ENCODE measurements at regions not wholly inside any gene's neighbourhood (a gene's known extent, or its start where the extent isn't known, plus 50 kb on each side); places are given as distances from the start of the nearest gene placed in this dataset.

- H3K9ac ChIP-seq: no peak overlapping the region
- H3K36me3 Mint-ChIP-seq: no peaks in the 10 kb centered on the region
- no peaks in the 10 kb centered on the region for H3K27me3 ChIP-seq
- peaks cover 5% of the 10 kb centered on the region for H3K9me3 Mint-ChIP-seq
- no peaks in the 10 kb centered on the region for H3F3A ChIP-seq (ENCODE audit: low read depth)
- H4K20me1 ChIP-seq (ENCODE audit: low read depth): no peaks in the 10 kb centered on the region
- H3K27ac ChIP-seq: no peak overlapping the region
- H3K79me2 ChIP-seq (ENCODE audit: low read depth): no peaks in the 10 kb centered on the region
- TF ChIP-seq CTCF (IDR thresholded peaks at IDR 0.05): no peak
- TF ChIP-seq EZH2 (IDR thresholded peaks at IDR 0.05): no peak
- no peak for TF ChIP-seq EZH2phosphoT487 (IDR thresholded peaks at IDR 0.05)
- H3K4me2 ChIP-seq: no peak overlapping the region
- H2AFZ ChIP-seq (replicated peaks): no peak overlapping the region
- H3K27me3 Mint-ChIP-seq (ENCODE audit: insufficient read depth, low read depth): peaks cover 3% of the 10 kb centered on the region
- H3K36me3 ChIP-seq: no peaks in the 10 kb centered on the region
- H3K9me3 ChIP-seq (ENCODE audit: low read depth): no peaks in the 10 kb centered on the region
- no peak for DNase-seq (ENCODE audit: low spot score)
- H3K4me1 Mint-ChIP-seq: peaks cover 2% of the 10 kb centered on the region
- H3K4me3 ChIP-seq: no peak overlapping the region
- no peak overlapping the region for H3K27ac Mint-ChIP-seq
- H3K4me3 Mint-ChIP-seq: peak overlapping the region; percentile 16
- no peaks in the 10 kb centered on the region for H3K4me1 ChIP-seq
Measured at GRCh38 chr10:2782950-2783349, 284.4 kb upstream of the PFKP start.

- H2AFZ ChIP-seq (replicated peaks): no peak overlapping the region
- H3K4me3 Mint-ChIP-seq: no peak overlapping the region
- H3K27ac Mint-ChIP-seq: no peak overlapping the region
Measured at GRCh38 chr10:2782265-2782664, 285.1 kb upstream of the PFKP start.

GRCh38 chr10:2777666-2778355, 289.5 kb upstream of the PFKP start:
- H3K4me1 ChIP-seq: peaks cover 11% of the 10 kb centered on the region
- no peak overlapping the region for H2AFZ ChIP-seq (replicated peaks)

More at GRCh38 chr10:2782265-2782664, 285.1 kb upstream of the PFKP start:
- H3K27me3 ChIP-seq: no peaks in the 10 kb centered on the region
- H3K9me3 Mint-ChIP-seq: peaks cover 5% of the 10 kb centered on the region
- H3F3A ChIP-seq (ENCODE audit: low read depth): no peaks in the 10 kb centered on the region
- H3K4me3 ChIP-seq: no peak overlapping the region
- no peaks in the 10 kb centered on the region for H3K36me3 ChIP-seq
- no peak overlapping the region for H3K27ac ChIP-seq
- no peaks in the 10 kb centered on the region for H3K79me2 ChIP-seq (ENCODE audit: low read depth)
- peaks cover 3% of the 10 kb centered on the region for H3K27me3 Mint-ChIP-seq (ENCODE audit: insufficient read depth, low read depth)
- peaks cover 2% of the 10 kb centered on the region for H3K4me1 Mint-ChIP-seq
- no peak overlapping the region for H3K4me2 ChIP-seq
- H4K20me1 ChIP-seq (ENCODE audit: low read depth): no peaks in the 10 kb centered on the region
- no peaks in the 10 kb centered on the region for H3K4me1 ChIP-seq
- no peaks in the 10 kb centered on the region for H3K9me3 ChIP-seq (ENCODE audit: low read depth)
- no peaks in the 10 kb centered on the region for H3K36me3 Mint-ChIP-seq
- TF ChIP-seq EZH2phosphoT487 (IDR thresholded peaks at IDR 0.05) (no peak), EZH2 (IDR thresholded peaks at IDR 0.05) (no peak), CTCF (IDR thresholded peaks at IDR 0.05) (no peak)
- no peak for DNase-seq (ENCODE audit: low spot score)
- no peak overlapping the region for H3K9ac ChIP-seq

More at GRCh38 chr10:2777666-2778355, 289.5 kb upstream of the PFKP start:
- no peak for TF ChIP-seq EZH2 (IDR thresholded peaks at IDR 0.05)
- TF ChIP-seq EZH2phosphoT487 (IDR thresholded peaks at IDR 0.05): no peak
- Histone ChIP-seq H3K4me2 (no peak overlapping the region), H3K27me3 (no peaks in the 10 kb centered on the region), H3K4me3 (no peak overlapping the region), H3F3A (ENCODE audit: low read depth) (peaks cover 13% of the 10 kb centered on the region), H3K36me3 (no peaks in the 10 kb centered on the region), H3K9ac (no peak overlapping the region), H3K79me2 (ENCODE audit: low read depth) (no peaks in the 10 kb centered on the region), H4K20me1 (ENCODE audit: low read depth) (no peaks in the 10 kb centered on the region), H3K9me3 (ENCODE audit: low read depth) (no peaks in the 10 kb centered on the region), H3K27ac (no peak overlapping the region)
- DNase-seq (ENCODE audit: low spot score): no peak
- H3K4me3 Mint-ChIP-seq: no peak overlapping the region
- H3K9me3 Mint-ChIP-seq: peaks cover 3% of the 10 kb centered on the region
- peaks cover 9% of the 10 kb centered on the region for H3K27me3 Mint-ChIP-seq (ENCODE audit: insufficient read depth, low read depth)
- peaks cover 21% of the 10 kb centered on the region for H3K4me1 Mint-ChIP-seq
- no peaks in the 10 kb centered on the region for H3K36me3 Mint-ChIP-seq
- H3K27ac Mint-ChIP-seq: no peak overlapping the region
